Brain pericyte (primary cell): ENCODE measurements at regions not wholly inside any gene's neighbourhood (a gene's known extent, or its start where the extent isn't known, plus 50 kb on each side); places are given as distances from the start of the nearest gene placed in this dataset.
A peak's percentile ranks its signal among the peaks of the same experiment; 100 is the strongest.
"Not testable (repeated sequence)": the region's sequence is repeated elsewhere in the genome, so short reads cannot be mapped to it uniquely, and the experiment has no call there.

ENCODE experiments used
- DNase-seq: peaks from one replicate; pipeline ENCODE4 v3.0.0-alpha.2; 2012; ENCODE audit warnings: low read depth, low spot score

DNA sequence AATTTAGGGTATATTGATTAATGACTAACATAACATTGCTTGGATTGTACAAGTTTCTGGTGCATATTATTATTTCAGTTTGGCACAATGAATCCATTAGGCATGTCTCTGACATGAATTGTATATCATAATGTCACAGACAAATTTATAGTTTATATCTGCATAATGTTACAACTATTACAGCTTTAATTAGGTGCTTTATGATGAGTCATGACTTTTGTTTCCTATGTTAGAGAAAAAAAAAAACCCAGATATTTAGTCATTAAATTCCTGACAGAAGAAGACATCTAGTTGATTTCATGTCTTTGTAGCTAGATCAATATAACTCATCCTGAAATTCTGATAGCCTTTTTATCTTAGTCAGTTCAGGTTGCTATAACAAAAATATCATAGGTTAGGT lies 385.7 kb upstream of the EPHA5 start:
- DNase-seq, result no peak

- no peak for DNase-seq
These were observed 382.1 kb upstream of the EPHA5 start for GRCh38 chr4:66052426-66052825.

DNA sequence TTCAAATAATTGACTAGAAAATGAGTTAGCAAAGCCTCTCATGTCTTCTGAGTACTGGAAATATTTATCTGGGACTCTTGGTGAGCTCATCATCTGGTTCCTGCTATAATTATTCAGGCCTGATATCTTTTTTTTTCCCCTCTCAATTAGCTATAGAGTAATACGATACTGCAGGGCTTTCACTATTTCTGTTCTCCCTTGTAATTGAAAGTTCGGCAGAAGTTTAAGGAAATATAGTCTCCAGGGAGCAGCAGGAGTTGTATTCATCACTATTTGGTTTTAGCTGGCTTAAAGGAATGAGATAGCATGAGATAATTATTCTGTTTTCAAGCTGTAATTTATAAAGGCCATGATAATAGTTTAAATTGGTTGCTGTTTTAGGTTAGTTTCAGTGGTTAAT lies 378.6 kb upstream of the EPHA5 start:
- DNase-seq, result no peak

DNA sequence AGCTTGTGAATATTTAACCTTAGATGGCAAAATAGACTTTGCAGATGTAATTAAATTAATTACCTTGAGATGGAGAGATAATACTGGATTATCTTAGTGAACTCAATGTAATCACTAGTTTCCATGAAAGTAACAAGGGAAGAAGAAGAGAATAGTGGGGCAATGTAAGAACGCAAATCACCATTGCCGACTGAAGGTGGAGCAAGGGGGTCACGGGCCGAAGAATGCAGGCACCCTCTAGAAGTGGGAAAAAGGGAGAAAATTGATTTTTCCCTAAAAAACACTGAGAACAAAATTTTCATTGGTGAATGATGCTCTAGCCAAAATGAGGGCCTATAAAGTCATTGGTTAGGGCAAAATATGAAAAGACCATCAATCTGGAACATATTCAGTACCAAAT lies 375.6 kb upstream of the EPHA5 start:
- DNase-seq, result no peak

DNA sequence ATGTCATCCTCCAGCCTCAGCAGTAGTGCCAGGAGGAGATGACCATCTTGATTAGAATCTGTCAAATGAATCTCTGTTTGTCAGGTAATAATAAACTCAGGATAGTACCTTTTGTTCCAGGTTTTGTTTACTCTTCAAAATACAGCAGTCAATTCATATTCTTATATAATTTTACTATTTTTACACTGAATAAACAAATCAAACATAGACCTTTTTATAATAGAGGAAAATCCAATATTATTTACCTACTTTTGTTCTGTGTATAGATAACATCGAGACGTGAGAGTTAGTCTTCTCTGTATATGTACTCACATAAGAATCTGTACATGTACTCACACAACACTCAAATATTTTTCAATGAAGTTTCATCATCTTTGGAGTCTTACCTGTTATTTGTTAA lies 365.4 kb upstream of the EPHA5 start:
- DNase-seq, result no peak

DNA sequence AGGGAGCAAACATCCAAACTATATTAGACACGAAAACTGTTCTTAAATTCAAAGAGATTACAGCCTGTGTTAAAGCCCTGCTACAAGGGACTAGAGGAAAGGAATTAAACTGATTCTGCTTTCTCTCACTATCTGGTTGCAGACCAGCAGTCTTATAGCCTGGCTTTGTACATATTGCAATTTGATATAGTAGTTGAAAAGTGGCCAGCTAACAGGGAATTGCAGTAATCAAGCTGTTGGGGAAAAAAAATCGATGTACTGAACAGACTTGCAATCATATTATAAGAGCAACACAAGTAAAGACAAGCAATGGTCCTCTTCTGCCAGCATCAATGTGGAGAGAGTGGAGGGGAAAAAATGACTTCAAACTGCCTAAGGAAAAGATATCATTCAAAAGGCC lies 364.4 kb upstream of the EPHA5 start:
- DNase-seq, result no peak

DNA sequence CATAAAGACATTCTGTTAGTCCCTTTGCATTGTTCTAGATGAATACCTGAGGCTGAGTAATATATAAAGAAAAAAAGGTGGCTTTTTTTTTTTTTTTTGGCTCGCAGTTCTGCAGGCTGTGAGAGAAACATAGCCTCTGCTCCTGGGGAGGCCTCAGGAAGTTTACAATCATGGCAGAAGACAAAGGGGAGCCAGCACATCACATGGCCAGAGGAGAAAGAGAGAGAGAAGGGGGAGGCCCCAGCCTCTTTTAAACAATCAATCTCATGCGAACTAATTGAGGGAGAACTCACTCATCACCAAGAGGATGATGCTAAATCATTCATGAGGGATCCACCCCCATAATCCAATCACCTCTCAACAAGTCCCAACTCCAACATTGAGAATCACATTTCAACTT lies 364.0 kb upstream of the EPHA5 start:
- no peak for DNase-seq

GRCh38 chr4:66032571-66032970 lies 362.3 kb upstream of the EPHA5 start:
- DNase-seq, result no peak

GRCh38 chr4:66028668-66029067 lies 358.4 kb upstream of the EPHA5 start:
- no peak for DNase-seq

DNA sequence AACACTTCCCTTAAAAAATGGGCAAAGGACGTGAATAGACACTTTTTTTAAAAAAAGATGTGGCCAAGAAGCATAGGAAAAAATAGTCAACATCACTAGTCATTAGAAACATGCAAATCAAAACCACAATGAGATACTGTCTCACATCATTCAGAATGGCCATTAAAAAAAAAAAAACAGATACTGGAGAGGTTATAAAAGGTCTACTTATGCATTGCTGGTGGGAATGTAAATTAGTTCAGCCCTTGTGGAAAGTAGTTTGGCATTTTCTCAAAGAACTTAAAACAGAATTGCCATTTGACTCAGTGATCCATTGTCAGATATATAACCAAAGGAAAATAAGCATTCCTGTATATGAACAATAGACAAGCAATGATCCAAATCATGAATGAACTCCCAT lies 352.8 kb upstream of the EPHA5 start:
- no peak for DNase-seq

DNA sequence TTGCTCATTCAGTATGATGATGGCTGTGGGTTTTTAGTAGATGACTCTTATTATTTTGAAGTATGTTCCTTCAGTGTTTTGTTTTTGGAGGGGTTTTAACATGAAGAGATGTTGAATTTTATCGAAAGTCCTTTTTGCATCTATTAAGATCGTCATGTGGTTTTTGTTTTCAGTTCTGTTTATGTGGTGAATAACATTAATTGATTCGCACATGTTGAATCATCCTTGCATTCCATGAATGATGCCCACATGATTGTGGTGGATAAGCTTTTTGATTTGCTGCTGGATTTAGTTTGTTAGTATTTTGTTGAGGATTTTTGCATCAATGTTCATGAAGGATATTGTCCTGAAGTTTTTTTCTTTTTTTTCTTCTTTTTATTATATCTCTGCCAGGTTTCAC lies 347.4 kb upstream of the EPHA5 start:
- DNase-seq, result no peak

DNA sequence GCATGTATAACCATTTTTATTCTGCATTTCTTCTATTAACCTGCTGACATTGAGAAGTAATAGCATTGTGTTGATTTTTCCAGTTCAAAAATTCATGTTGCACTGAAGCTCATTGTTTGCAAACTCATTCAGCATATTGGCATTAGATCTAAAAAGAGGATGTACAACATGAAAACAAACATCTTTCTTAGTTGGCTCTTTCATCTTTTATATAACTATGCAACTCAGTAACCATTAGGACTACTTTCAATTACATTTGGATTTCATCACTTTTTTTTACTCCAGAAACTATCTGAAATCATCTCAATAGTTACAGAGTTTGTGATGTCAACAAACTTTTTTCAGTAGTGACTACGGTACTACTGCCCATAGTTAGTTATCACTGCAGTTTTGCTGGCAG lies 346.0 kb upstream of the EPHA5 start:
- no peak for DNase-seq

DNA sequence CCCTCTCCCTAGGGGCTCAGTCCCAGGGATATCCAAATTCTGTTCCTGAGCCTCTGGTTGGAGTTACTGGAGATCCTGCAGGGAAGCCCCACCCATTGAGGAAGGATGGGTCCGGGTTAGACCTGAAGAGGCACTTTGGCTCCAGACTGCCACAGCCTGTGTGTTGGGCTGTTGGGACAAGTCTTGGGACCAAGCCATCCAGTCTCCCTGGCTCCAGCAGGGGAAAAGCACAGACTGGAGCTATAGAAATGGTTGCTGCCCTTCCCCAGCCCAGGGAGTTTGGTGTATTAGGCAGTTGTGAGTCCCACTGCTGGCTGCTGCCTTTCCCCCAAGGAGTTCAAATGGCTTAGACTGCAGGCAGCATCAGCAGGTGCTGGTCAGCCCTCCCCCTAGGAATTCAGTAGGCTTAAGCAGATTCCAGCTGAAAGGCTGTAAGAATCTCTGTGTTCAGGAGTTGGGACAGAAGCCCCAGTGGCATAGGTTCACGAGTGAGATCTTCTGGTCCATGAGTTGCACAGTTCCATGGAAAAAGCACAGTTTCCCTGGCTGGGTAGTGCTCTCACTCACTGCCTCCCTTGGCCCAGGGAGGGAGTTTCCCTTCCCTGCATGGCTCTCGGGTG lies 344.0 kb upstream of the EPHA5 start:
- no peak for DNase-seq

DNA sequence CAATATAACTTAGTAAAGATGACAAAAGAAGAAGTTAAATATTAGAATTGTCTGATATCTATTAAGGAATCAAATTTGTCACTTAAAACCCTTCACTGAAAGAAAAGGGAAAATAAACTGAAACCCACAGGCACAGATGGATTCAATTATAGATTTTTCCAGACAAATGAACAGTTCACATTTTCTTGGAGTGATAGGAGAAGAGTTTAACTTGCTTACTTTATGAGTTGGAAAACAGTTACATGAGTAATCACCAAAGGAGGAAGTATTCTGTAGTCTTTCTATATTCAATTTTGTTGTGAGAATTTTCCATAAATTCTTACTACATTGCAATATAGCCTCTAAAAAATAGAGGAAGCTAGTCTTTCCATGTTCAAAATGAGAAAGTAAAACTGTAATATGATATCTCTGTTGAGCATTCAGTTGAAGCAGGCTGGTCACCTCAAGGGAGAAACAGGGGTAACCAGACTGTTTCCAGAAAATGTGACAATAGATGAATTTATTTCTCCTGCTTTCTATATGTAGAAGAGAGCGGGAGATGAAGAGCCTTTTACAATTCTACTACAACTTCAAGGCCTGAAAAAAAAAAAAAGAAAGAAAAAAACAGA lies 330.3 kb upstream of the EPHA5 start:
- DNase-seq, result no peak

GRCh38 chr4:65999518-65999871 lies 329.2 kb upstream of the EPHA5 start:
- DNase-seq, result no peak

- not testable (repeated sequence) for DNase-seq
These were observed 328.7 kb upstream of the EPHA5 start for GRCh38 chr4:65998807-65999517.

GRCh38 chr4:65983061-65983460 lies 312.8 kb upstream of the EPHA5 start:
- peak; percentile 68 for DNase-seq

GRCh38 chr4:65976287-65976686 lies 306.0 kb upstream of the EPHA5 start:
- DNase-seq, result no peak

DNA sequence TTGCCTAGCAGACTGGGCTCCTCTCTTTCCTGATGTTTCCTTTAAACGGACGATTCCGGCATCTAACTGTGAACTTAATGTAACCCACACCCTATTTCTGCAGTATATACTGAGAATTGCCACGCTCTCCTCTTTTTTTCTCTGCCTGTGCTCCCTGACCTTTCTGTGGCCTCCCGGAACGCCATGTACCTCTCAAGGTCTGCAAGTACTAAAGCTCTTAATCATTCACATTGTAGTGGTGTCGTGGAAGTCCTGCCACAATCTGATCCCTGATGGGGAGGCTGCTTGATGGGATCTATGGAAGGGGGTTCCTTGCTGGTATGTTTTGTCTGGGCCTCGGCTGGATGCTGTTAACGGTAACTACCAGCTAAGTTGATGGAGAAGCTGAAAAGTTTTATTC lies 302.9 kb upstream of the EPHA5 start:
- no peak for DNase-seq

DNA sequence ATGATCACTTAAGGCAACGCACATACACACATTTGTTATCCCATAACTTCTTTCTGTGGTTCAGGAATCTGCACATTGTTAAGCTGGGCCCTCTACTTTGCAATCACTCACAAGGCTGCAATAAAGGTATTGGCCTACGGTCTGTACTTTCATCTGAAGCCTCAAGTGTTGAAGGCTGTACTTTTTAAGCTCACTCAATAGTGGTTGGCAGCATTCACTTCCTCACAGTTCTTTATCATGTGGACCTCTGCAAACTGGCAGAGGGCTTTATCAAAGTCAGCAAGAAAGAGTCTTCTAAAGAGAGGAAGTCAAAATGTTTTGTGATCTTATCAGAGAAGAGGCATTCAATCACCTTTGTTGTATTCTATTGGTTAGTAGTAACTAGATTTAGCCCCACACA lies 301.4 kb upstream of the EPHA5 start:
- DNase-seq, result no peak

DNA sequence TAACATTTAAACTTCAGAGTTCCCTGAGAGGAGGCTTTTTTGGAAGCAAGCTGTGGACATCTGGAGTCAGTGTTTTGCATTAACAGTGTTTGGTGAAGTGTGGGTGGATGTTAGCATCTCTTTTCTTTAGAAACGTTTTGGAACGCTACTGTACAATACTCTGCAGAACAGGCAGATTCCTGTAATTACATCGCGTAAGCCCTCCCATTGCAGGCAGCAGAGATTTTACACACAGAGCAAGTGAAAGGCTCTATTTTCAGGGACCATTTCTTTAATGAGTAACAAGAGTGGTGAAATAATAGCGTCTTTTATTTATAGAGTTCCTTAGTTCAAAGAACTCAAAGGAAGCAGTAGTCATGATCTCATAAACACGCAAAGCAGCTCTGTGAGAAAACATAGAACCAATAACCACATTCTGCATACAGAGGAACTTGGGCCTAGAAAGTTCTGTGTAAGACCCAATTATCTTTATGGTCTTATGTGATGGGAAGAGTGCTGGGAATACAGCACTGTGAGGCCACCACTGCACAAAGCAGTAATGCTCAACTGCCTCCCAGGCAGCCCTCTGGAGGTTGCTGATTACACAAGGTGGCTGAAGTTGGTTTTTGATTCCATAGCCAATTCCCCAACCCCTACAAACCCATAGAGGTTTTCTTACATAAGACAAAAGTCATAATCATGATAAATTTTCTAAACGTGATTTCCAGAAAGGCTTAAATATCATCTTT lies 298.7 kb upstream of the EPHA5 start:
- no peak for DNase-seq

DNA sequence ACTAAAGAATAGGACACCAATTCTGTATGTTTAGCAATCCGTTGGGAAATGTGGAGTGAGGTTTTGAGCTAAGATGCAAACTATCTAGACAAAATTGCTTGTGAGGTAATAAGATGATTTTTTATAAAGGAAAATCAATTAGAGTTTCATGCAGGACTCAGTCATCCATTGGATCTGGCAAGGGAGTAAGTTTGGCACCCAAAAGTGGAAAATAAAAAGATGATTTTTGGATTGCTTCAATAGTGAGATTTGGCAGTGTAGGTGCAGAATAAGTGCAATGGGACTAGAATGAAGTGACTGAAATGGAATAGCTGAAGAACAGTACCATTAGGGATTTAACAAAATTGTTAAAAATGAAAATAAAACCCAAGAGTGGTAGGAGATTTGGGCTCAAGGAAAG lies 290.5 kb upstream of the EPHA5 start:
- no peak for DNase-seq

GRCh38 chr4:65954416-65954815 lies 284.1 kb upstream of the EPHA5 start:
- no peak for DNase-seq
